OCI-LY7 (cell line): ENCODE measurements at regions not wholly inside any gene's neighbourhood (a gene's known extent, or its start where the extent isn't known, plus 50 kb on each side); places are given as distances from the start of the nearest gene placed in this dataset.

Experiments
- EZH2phosphoT487 ChIP-seq: fragments of 200-600 bp; sonication (generic); IDR thresholded peaks from 2 replicates; pipeline ENCODE4 v1.6.1; 2018; ENCODE audit warnings: low read depth, borderline replicate concordance, mild to moderate bottlenecking, mixed run types, antibody characterized with exemption, low read length, moderate library complexity, mixed read lengths
- TF ChIP-seq, protein P1 (sequence below): fragments of 200-600 bp; sonication (generic); conservative IDR thresholded peaks from 2 replicates; pipeline ENCODE4 v1.5.1; 2014; ENCODE audit warnings: mild to moderate bottlenecking, antibody characterized with exemption, low read length, moderate library complexity, mixed read lengths

DNA sequence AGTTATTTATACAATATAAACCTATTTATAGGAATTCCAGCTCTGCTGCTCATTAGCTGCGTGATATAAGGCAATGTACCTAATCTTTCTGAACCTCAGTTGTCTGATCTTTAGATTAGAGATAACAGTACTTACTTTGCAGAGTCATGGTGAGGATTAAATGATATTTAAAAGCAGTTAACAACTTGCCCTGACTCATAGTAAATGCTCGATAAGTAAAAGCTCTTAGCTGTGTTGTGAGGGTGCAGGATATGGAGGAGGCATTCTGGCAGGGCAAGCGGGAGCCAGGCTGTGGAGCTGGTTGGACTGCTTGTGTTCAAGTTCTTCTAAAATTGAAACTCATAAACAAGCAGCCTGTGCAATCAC, 140.0 kb upstream of the PRICKLE1 start:
- TF ChIP-seq, protein P1, sequence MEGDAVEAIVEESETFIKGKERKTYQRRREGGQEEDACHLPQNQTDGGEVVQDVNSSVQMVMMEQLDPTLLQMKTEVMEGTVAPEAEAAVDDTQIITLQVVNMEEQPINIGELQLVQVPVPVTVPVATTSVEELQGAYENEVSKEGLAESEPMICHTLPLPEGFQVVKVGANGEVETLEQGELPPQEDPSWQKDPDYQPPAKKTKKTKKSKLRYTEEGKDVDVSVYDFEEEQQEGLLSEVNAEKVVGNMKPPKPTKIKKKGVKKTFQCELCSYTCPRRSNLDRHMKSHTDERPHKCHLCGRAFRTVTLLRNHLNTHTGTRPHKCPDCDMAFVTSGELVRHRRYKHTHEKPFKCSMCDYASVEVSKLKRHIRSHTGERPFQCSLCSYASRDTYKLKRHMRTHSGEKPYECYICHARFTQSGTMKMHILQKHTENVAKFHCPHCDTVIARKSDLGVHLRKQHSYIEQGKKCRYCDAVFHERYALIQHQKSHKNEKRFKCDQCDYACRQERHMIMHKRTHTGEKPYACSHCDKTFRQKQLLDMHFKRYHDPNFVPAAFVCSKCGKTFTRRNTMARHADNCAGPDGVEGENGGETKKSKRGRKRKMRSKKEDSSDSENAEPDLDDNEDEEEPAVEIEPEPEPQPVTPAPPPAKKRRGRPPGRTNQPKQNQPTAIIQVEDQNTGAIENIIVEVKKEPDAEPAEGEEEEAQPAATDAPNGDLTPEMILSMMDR, result no peak
- TF ChIP-seq EZH2phosphoT487, result no peak
